ENCODE measurements at regions not wholly inside any gene's neighbourhood (a gene's known extent, or its start where the extent isn't known, plus 50 kb on each side); places are given as distances from the start of the nearest gene placed in this dataset.

- FAIRE-seq, result no peak
- no peak overlapping the region for H3K27ac ChIP-seq (ENCODE audit: low read depth in 2 of 2, low read length in 2 of 2)
- intact Hi-C loops (cut with DNase I), result no loop called here
These were observed 83.1 kb upstream of the PHACTR2 start for GRCh38 chr6:143594647-143595046.

GRCh38 chr6:143592335-143592734 lies 80.8 kb upstream of the FUCA2 start:
- Histone ChIP-seq H3K27me3 (ENCODE audit: control insufficient read depth, insufficient read depth, low read length) (no peaks in the 10 kb centered on the region), H3K9me3 (ENCODE audit: control insufficient read depth in 2 of 3, insufficient read depth in 1 of 3, low read length in 3 of 3) (no peaks in the 10 kb centered on the region), H3K9ac (ENCODE audit: low read length in 3 of 3) (no peak overlapping the region), H3K4me3 (ENCODE audit: low read length in 3 of 3) (no peak overlapping the region), H3K36me3 (ENCODE audit: control insufficient read depth in 2 of 3, insufficient read depth in 3 of 3, low read length in 3 of 3) (no peaks in the 10 kb centered on the region), H3K27ac (ENCODE audit: low read depth in 2 of 2, low read length in 2 of 2) (no peak overlapping the region), H3K4me1 (ENCODE audit: control insufficient read depth in 2 of 3, insufficient read depth in 2 of 3, low read depth in 1 of 3, low read length in 3 of 3) (peaks cover 0 to 18% (median 2%) of the 10 kb centered on the region in 3 donors)
- FAIRE-seq (no peak), DNase-seq (no peak)
- intact Hi-C loops (cut with DNase I), result no loop called here
- TF ChIP-seq CTCF (IDR thresholded peaks at IDR 0.05; ENCODE audit: borderline replicate concordance, extremely low read depth, insufficient read depth), result no peak

More at GRCh38 chr6:143594647-143595046, 83.1 kb upstream of the PHACTR2 start:
- Histone ChIP-seq H3K9me3 (ENCODE audit: control insufficient read depth in 2 of 3, insufficient read depth in 1 of 3, low read length in 3 of 3) (no peaks in the 10 kb centered on the region), H3K4me3 (ENCODE audit: low read length in 3 of 3) (no peak overlapping the region), H3K4me1 (ENCODE audit: control insufficient read depth in 2 of 3, insufficient read depth in 2 of 3, low read depth in 1 of 3, low read length in 3 of 3) (peaks cover 0 to 18% (median 2%) of the 10 kb centered on the region in 3 donors), H3K27me3 (ENCODE audit: control insufficient read depth, insufficient read depth, low read length) (no peaks in the 10 kb centered on the region), H3K36me3 (ENCODE audit: control insufficient read depth in 2 of 3, insufficient read depth in 3 of 3, low read length in 3 of 3) (no peaks in the 10 kb centered on the region), H3K9ac (ENCODE audit: low read length in 3 of 3) (no peak overlapping the region)
- DNase-seq, result no peak
- no peak for TF ChIP-seq CTCF (IDR thresholded peaks at IDR 0.05; ENCODE audit: borderline replicate concordance, extremely low read depth, insufficient read depth)

DNA sequence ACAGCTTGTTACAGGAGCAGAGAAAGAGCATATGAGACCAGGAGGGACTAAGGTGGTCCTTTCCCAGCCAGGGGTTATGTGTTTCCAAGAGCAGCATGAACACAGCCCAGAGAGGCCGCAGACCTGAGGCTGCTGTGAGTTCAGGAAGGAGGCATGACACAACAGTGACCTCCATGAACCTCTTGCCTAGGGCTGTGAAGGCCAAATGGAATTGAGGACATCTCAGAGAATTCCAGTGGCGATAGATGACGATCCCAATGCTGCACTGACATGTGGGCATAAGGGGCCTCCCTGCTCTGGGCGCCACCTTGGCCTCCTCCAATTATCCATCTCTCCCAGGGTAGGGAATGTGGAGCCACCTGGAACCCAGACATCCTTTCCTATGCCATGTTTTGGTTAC lies 79.9 kb upstream of the FUCA2 start:
- intact Hi-C loops (cut with DNase I), result no loop called here
- Histone ChIP-seq H3K27ac (ENCODE audit: low read depth in 2 of 2, low read length in 2 of 2) (no peak overlapping the region), H3K36me3 (ENCODE audit: control insufficient read depth in 2 of 3, insufficient read depth in 3 of 3, low read length in 3 of 3) (no peaks in the 10 kb centered on the region), H3K9me3 (ENCODE audit: control insufficient read depth in 2 of 3, insufficient read depth in 1 of 3, low read length in 3 of 3) (no peaks in the 10 kb centered on the region), H3K27me3 (ENCODE audit: control insufficient read depth, insufficient read depth, low read length) (no peaks in the 10 kb centered on the region), H3K4me3 (ENCODE audit: low read length in 3 of 3) (no peak overlapping the region), H3K9ac (ENCODE audit: low read length in 3 of 3) (no peak overlapping the region), H3K4me1 (ENCODE audit: control insufficient read depth in 2 of 3, insufficient read depth in 2 of 3, low read depth in 1 of 3, low read length in 3 of 3) (peaks cover 0 to 18% (median 2%) of the 10 kb centered on the region in 3 donors)
- TF ChIP-seq CTCF (IDR thresholded peaks at IDR 0.05; ENCODE audit: borderline replicate concordance, extremely low read depth, insufficient read depth), result no peak
- FAIRE-seq (no peak), DNase-seq (no peak)

GRCh38 chr6:143589162-143589561 lies 77.6 kb upstream of the FUCA2 start:
- Histone ChIP-seq H3K27ac (ENCODE audit: low read depth in 2 of 2, low read length in 2 of 2) (no peak overlapping the region), H3K4me1 (ENCODE audit: control insufficient read depth in 2 of 3, insufficient read depth in 2 of 3, low read depth in 1 of 3, low read length in 3 of 3) (no peaks in the 10 kb centered on the region), H3K9me3 (ENCODE audit: control insufficient read depth in 2 of 3, insufficient read depth in 1 of 3, low read length in 3 of 3) (no peaks in the 10 kb centered on the region), H3K4me3 (ENCODE audit: low read length in 3 of 3) (no peak overlapping the region), H3K9ac (ENCODE audit: low read length in 3 of 3) (no peak overlapping the region), H3K27me3 (ENCODE audit: control insufficient read depth, insufficient read depth, low read length) (no peaks in the 10 kb centered on the region), H3K36me3 (ENCODE audit: control insufficient read depth in 2 of 3, insufficient read depth in 3 of 3, low read length in 3 of 3) (no peaks in the 10 kb centered on the region)
- intact Hi-C loops (cut with DNase I), result no loop called here
- FAIRE-seq (no peak), DNase-seq (no peak)
- TF ChIP-seq CTCF (IDR thresholded peaks at IDR 0.05; ENCODE audit: borderline replicate concordance, extremely low read depth, insufficient read depth), result no peak
